ENCODE measurements at regions not wholly inside any gene's neighbourhood (a gene's known extent, or its start where the extent isn't known, plus 50 kb on each side); places are given as distances from the start of the nearest gene placed in this dataset.

DNA sequence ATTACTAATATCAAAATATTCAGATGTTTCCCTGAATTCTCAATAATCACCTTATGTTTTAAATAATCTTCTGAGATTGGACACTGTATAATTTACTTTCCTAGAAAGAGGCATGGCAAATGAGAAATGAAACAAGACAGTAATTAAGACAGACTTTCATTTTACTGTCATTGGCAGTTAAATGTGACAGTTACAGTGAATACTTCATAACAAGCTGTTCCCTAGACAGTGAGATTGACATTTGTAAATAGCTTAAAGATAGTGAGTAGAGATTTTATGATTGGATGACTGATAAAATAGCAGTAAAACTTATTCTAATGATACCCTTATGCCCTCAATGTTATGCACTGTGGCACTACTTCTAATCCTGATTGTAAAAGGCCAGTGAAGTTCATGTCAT, 524.9 kb upstream of the TMEFF2 start:
- TF ChIP-seq, protein P1, sequence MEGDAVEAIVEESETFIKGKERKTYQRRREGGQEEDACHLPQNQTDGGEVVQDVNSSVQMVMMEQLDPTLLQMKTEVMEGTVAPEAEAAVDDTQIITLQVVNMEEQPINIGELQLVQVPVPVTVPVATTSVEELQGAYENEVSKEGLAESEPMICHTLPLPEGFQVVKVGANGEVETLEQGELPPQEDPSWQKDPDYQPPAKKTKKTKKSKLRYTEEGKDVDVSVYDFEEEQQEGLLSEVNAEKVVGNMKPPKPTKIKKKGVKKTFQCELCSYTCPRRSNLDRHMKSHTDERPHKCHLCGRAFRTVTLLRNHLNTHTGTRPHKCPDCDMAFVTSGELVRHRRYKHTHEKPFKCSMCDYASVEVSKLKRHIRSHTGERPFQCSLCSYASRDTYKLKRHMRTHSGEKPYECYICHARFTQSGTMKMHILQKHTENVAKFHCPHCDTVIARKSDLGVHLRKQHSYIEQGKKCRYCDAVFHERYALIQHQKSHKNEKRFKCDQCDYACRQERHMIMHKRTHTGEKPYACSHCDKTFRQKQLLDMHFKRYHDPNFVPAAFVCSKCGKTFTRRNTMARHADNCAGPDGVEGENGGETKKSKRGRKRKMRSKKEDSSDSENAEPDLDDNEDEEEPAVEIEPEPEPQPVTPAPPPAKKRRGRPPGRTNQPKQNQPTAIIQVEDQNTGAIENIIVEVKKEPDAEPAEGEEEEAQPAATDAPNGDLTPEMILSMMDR (IDR thresholded peaks at IDR 0.05; ENCODE audit: poor library complexity): no peak
- no peak for TF ChIP-seq EZH2 (IDR thresholded peaks at IDR 0.05; ENCODE audit: borderline replicate concordance)

Measured in hepatocyte (in vitro differentiated cells).